H1 (cell line): ENCODE measurements at regions not wholly inside any gene's neighbourhood (a gene's known extent, or its start where the extent isn't known, plus 50 kb on each side); places are given as distances from the start of the nearest gene placed in this dataset.

Experiments used
- ASH2L ChIP-seq: fragments of 200-600, 300-600 bp; sonication (generic); IDR thresholded peaks from one replicate; pipeline ENCODE4 v1.7.1; 2017; ENCODE audit warnings: low read length
- BACH1 ChIP-seq: IDR thresholded peaks from 2 replicates; pipeline ENCODE4 v1.6.1; 2012; ENCODE audit warnings: low read length, improper control_type of control experiment
- CTCF ChIP-seq, 3 experiments: IDR thresholded peaks; 1 replicate in 2 of 3; 2 replicates in 1 of 3; pipeline versions ENCODE4 v1.5.1 to v1.6.1; 2011; ENCODE audit warnings: low read length in 3 of 3, mild to moderate bottlenecking in 3 of 3, inconsistent platforms in 2 of 3, low read depth in 1 of 3, moderate library complexity in 1 of 3; ENCODE audit not compliant: insufficient read depth in 1 of 3; ENCODE audit errors: control extremely low read depth in 1 of 3
- EP300 ChIP-seq, 2 experiments: IDR thresholded peaks; 1 replicate in 1 of 2; 2 replicates in 1 of 2; pipeline ENCODE4 v1.6.1; 2011 to 2012; ENCODE audit warnings: low read depth in 2 of 2, low read length in 2 of 2, mild to moderate bottlenecking in 2 of 2, borderline replicate concordance in 1 of 2, inconsistent platforms in 1 of 2, moderate library complexity in 1 of 2
- MAX ChIP-seq: IDR thresholded peaks from 2 replicates; pipeline ENCODE4 v1.6.1; 2012; ENCODE audit warnings: inconsistent platforms
- POLR2A ChIP-seq, 2 experiments: IDR thresholded peaks; 1 replicate in 1 of 2; 2 replicates in 1 of 2; pipeline ENCODE4 v1.6.1; 2011; ENCODE audit warnings: low read depth in 2 of 2, low read length in 2 of 2, mild to moderate bottlenecking in 2 of 2; ENCODE audit errors: control extremely low read depth in 1 of 2
- POLR2AphosphoS5 ChIP-seq: IDR thresholded peaks from 2 replicates; pipeline ENCODE4 v1.6.1; 2011; ENCODE audit warnings: low read depth, low read length
- RAD21 ChIP-seq, 2 experiments: IDR thresholded peaks in 1 of 2; conservative IDR thresholded peaks in 1 of 2; 2 replicates each; pipeline ENCODE4 v1.6.1; 2011; ENCODE audit warnings: low read depth in 2 of 2, low read length in 2 of 2, improper control_type of control experiment in 1 of 2, inconsistent platforms in 1 of 2, mild to moderate bottlenecking in 1 of 2, moderate library complexity in 1 of 2
- SRF ChIP-seq: IDR thresholded peaks from 2 replicates; pipeline ENCODE4 v1.6.1; 2011; ENCODE audit warnings: mild to moderate bottlenecking, low read depth, low read length, moderate library complexity
- TAF1 ChIP-seq: IDR thresholded peaks from 2 replicates; pipeline ENCODE4 v1.6.1; 2011; ENCODE audit warnings: mild to moderate bottlenecking, low read depth, low read length
- USF2 ChIP-seq: IDR thresholded peaks from 2 replicates; pipeline ENCODE4 v1.6.1; 2011; ENCODE audit warnings: low read length, improper control_type of control experiment
- YY1 ChIP-seq: IDR thresholded peaks from 2 replicates; pipeline ENCODE4 v1.6.1; 2011; ENCODE audit warnings: low read depth, mild to moderate bottlenecking, low read length

- TF ChIP-seq RAD21 (IDR thresholded peaks at IDR 0.05 in 1 of 2, conservative IDR thresholded peaks at IDR 0.05 in 1 of 2; ENCODE audit: low read depth in 2 of 2, low read length in 2 of 2) (peak; percentile 61 to 63), MAX (no peak), CTCF (IDR thresholded peaks at IDR 0.05; ENCODE audit: control extremely low read depth in 1 of 3, insufficient read depth in 1 of 3, low read depth in 1 of 3, low read length in 3 of 3) (peak in 1 of 3 experiments; percentile 2; a peak in 1 of 4 replicates), USF2 (no peak), YY1 (no peak), TAF1 (no peak), POLR2A (IDR thresholded peaks at IDR 0.05; ENCODE audit: control extremely low read depth in 1 of 2, low read depth in 2 of 2, low read length in 2 of 2) (no peak), POLR2AphosphoS5 (no peak), EP300 (IDR thresholded peaks at IDR 0.05; ENCODE audit: borderline replicate concordance in 1 of 2, low read depth in 2 of 2, low read length in 2 of 2) (no peak), ASH2L (no peak), BACH1 (no peak), SRF (no peak)
These were observed 972.0 kb upstream of the PCDH20 start for GRCh38 chr13:62387647-62388046.
